ENCODE measurements at regions not wholly inside any gene's neighbourhood (a gene's known extent, or its start where the extent isn't known, plus 50 kb on each side); places are given as distances from the start of the nearest gene placed in this dataset.

DNA sequence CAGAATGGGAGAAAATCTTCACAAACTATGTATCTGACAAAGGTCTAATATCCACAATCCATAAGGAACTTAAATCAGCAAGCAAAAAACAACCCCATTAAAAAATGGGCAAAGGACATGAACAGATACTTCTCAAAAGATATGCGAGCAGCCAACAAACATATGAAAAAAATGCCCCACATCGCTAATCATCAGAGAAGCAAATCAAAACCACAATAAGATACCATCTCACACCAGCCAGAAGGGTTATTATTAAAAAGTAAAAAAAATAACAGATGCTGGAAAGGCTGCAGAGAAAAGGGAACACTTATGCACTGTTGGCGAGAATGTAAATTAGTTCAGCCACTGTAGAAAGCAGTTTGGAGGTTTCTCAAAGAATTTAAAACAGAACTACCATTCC is 80.2 kb upstream of the ATP11B start:
- Histone ChIP-seq H3K79me2 (ENCODE audit: control insufficient read depth, insufficient read depth, low read length) (no peaks in the 10 kb centered on the region), H3K4me3 (ENCODE audit: control extremely low read depth in 1 of 5, extremely low read depth in 1 of 5, insufficient read depth in 1 of 5, low read depth in 2 of 5, low read length in 4 of 5) (no peak overlapping the region), H3K4me2 (replicated peaks; ENCODE audit: low read depth, low read length, poor library complexity, severe bottlenecking) (no peak overlapping the region), H3K27me3 (replicated peaks in 1 of 4; ENCODE audit: control extremely low read depth in 1 of 4, control insufficient read depth in 3 of 4, insufficient read depth in 4 of 4, low read length in 3 of 4) (no peaks in the 10 kb centered on the region), H2AFZ (ENCODE audit: insufficient read depth, low read depth, low read length, poor library complexity, severe bottlenecking) (no peak overlapping the region), H3K9me3 (ENCODE audit: control extremely low read depth in 1 of 3, control insufficient read depth in 2 of 3, insufficient read depth in 1 of 3, low read length in 2 of 3) (no peaks in the 10 kb centered on the region), H3K36me3 (replicated peaks in 1 of 2; ENCODE audit: control extremely low read depth in 1 of 2, control insufficient read depth in 1 of 2, extremely low read depth in 1 of 2, insufficient read depth in 2 of 2, low read length in 1 of 2) (no peaks in the 10 kb centered on the region), H3K27ac (ENCODE audit: low read length in 2 of 2) (no peak overlapping the region), H3K4me1 (ENCODE audit: control insufficient read depth in 2 of 2, insufficient read depth in 2 of 2, low read length in 2 of 2) (no peaks in the 10 kb centered on the region), H4K20me1 (ENCODE audit: control insufficient read depth, insufficient read depth, low read length, poor library complexity, severe bottlenecking) (no peaks in the 10 kb centered on the region), H3K9ac (ENCODE audit: low read length) (no peak overlapping the region)
- no CpG with 5 or more reads among the region's 3 CpGs for WGBS (ENCODE audit: insufficient coverage)
- CTCF ChIA-PET = interaction anchor here (0.8 to 6.2 kb wide), 13 partner anchors 8 to 671 kb away, joined by 3 to 45 read pairs (median 5); no protein-coding TSS in a partner anchor
- no peaks in the 10 kb centered on the region for H3K9me3 Mint-ChIP-seq (ENCODE audit: insufficient read depth)
- peaks cover 4% of the 10 kb centered on the region for H3K4me1 Mint-ChIP-seq
- DNase-seq (no peak), ATAC-seq (ENCODE audit: low read depth) (no peak)
- no peak for TF ChIP-seq EZH2 (IDR thresholded peaks at IDR 0.05; ENCODE audit: borderline replicate concordance, insufficient read depth, low read depth, low read length, poor library complexity, severe bottlenecking)
- TF ChIP-seq, protein P1, sequence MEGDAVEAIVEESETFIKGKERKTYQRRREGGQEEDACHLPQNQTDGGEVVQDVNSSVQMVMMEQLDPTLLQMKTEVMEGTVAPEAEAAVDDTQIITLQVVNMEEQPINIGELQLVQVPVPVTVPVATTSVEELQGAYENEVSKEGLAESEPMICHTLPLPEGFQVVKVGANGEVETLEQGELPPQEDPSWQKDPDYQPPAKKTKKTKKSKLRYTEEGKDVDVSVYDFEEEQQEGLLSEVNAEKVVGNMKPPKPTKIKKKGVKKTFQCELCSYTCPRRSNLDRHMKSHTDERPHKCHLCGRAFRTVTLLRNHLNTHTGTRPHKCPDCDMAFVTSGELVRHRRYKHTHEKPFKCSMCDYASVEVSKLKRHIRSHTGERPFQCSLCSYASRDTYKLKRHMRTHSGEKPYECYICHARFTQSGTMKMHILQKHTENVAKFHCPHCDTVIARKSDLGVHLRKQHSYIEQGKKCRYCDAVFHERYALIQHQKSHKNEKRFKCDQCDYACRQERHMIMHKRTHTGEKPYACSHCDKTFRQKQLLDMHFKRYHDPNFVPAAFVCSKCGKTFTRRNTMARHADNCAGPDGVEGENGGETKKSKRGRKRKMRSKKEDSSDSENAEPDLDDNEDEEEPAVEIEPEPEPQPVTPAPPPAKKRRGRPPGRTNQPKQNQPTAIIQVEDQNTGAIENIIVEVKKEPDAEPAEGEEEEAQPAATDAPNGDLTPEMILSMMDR (IDR thresholded peaks at IDR 0.05) = no peak
- POLR2A ChIA-PET = no interaction called here
- intact Hi-C loops (cut with micrococcal nuclease) = loop anchor here (5.0 kb wide), 1 partner anchor 409 kb away; no protein-coding TSS in a partner anchor
- H3K4me3 Mint-ChIP-seq = no peak overlapping the region
- no peak overlapping the region for H3K27ac Mint-ChIP-seq
- H3K27me3 Mint-ChIP-seq = peaks cover 12% of the 10 kb centered on the region

- Mint-ChIP-seq H3K27me3 (peaks cover 5% of the 10 kb centered on the region), H3K4me3 (no peak overlapping the region), H3K9me3 (ENCODE audit: insufficient read depth) (no peaks in the 10 kb centered on the region), H3K4me1 (peaks cover 4% of the 10 kb centered on the region), H3K27ac (no peak overlapping the region)
- H3K79me2 ChIP-seq (ENCODE audit: control insufficient read depth, insufficient read depth, low read length) = no peaks in the 10 kb centered on the region
- CTCF ChIA-PET = interaction anchor here (0.7 to 6.2 kb wide), 33 partner anchors 9 to 670 kb away, joined by 3 to 45 read pairs (median 5); no protein-coding TSS in a partner anchor
- peak; percentile 51 for DNase-seq
- H3K36me3 ChIP-seq (replicated peaks in 1 of 2; ENCODE audit: control extremely low read depth in 1 of 2, control insufficient read depth in 1 of 2, extremely low read depth in 1 of 2, insufficient read depth in 2 of 2, low read length in 1 of 2) = no peaks in the 10 kb centered on the region
- H3K27ac ChIP-seq (ENCODE audit: low read length in 2 of 2) = no peak overlapping the region
- peak; percentile 58 for ATAC-seq (ENCODE audit: low read depth)
- no peak overlapping the region for H3K4me2 ChIP-seq (replicated peaks; ENCODE audit: low read depth, low read length, poor library complexity, severe bottlenecking)
- WGBS (ENCODE audit: insufficient coverage) = no CpG with 5 or more reads among the region's 4 CpGs
- no peak overlapping the region for H3K4me3 ChIP-seq (ENCODE audit: control extremely low read depth in 1 of 5, extremely low read depth in 1 of 5, insufficient read depth in 1 of 5, low read depth in 2 of 5, low read length in 4 of 5)
- H2AFZ ChIP-seq (ENCODE audit: insufficient read depth, low read depth, low read length, poor library complexity, severe bottlenecking) = no peak overlapping the region
- H3K4me1 ChIP-seq (ENCODE audit: control insufficient read depth in 2 of 2, insufficient read depth in 2 of 2, low read length in 2 of 2) = no peaks in the 10 kb centered on the region
- POLR2A ChIA-PET = no interaction called here
- no peaks in the 10 kb centered on the region for H3K27me3 ChIP-seq (replicated peaks in 1 of 4; ENCODE audit: control extremely low read depth in 1 of 4, control insufficient read depth in 3 of 4, insufficient read depth in 4 of 4, low read length in 3 of 4)
- TF ChIP-seq, protein P1 (IDR thresholded peaks at IDR 0.05) = peak; percentile 70
- TF ChIP-seq EZH2 (IDR thresholded peaks at IDR 0.05; ENCODE audit: borderline replicate concordance, insufficient read depth, low read depth, low read length, poor library complexity, severe bottlenecking) = no peak
- intact Hi-C loops (cut with micrococcal nuclease) = loop anchor here (1.0 to 5.0 kb wide), 4 partner anchors 124 to 672 kb away; no protein-coding TSS in a partner anchor
- no peak overlapping the region for H3K9ac ChIP-seq (ENCODE audit: low read length)
- no peaks in the 10 kb centered on the region for H3K9me3 ChIP-seq (ENCODE audit: control extremely low read depth in 1 of 3, control insufficient read depth in 2 of 3, insufficient read depth in 1 of 3, low read length in 2 of 3)
- H4K20me1 ChIP-seq (ENCODE audit: control insufficient read depth, insufficient read depth, low read length, poor library complexity, severe bottlenecking) = no peaks in the 10 kb centered on the region
Observed at GRCh38 chr3:182713743-182714517, 79.4 kb upstream of the ATP11B start.
